ENCODE measurements at regions not wholly inside any gene's neighbourhood (a gene's known extent, or its start where the extent isn't known, plus 50 kb on each side); places are given as distances from the start of the nearest gene placed in this dataset.

DNA sequence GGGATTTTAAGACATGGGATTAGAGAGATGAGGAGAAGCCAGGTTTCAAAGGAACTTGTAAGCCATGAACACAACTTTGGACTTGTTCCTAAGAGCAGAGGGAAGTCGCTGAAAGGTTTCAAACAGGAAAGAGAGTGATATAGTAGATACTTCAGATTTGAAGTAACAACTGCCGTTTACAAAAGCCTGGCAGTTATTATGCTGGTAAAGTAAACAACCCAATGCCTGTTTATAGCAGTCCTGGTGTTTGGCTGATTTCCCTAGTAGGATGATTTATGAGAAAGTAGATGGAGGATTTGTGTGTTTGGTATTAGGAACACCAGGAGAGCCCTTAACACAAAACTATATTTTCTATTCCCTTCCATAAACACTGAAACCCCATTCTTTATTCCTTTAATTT is 285.7 kb downstream of the RMST start:
- TF ChIP-seq CTCF (IDR thresholded peaks at IDR 0.05 in 4 of 5, conservative IDR thresholded peaks at IDR 0.05 in 1 of 5): no peak
- TF ChIP-seq POLR2A (IDR thresholded peaks at IDR 0.05): no peak
